HepG2 (cell line): ENCODE measurements at regions not wholly inside any gene's neighbourhood (a gene's known extent, or its start where the extent isn't known, plus 50 kb on each side); places are given as distances from the start of the nearest gene placed in this dataset.

Source experiments
- ARID5B ChIP-seq: IDR thresholded peaks from 2 replicates; pipeline ENCODE4 v1.4.0; 2020; ENCODE audit warnings: mild to moderate bottlenecking, missing genetic modification reagents
- DR1 ChIP-seq: sonication (generic); formaldehyde crosslinking; IDR thresholded peaks from 2 replicates; pipeline ENCODE4 v1.8.0; 2021; ENCODE audit warnings: mild to moderate bottlenecking, missing genetic modification reagents, inconsistent platforms
- GATAD1 ChIP-seq: IDR thresholded peaks from 2 replicates; pipeline ENCODE4 v1.6.1; 2016; ENCODE audit warnings: missing genetic modification reagents, missing compliant biosample characterization
- HCFC1 ChIP-seq: fragments of 150-350 bp; IDR thresholded peaks from 2 replicates; pipeline ENCODE4 v1.6.1; 2014; ENCODE audit warnings: low read depth, low read length
- HIVEP1 ChIP-seq: sonication (generic); formaldehyde crosslinking; IDR thresholded peaks from 2 replicates; pipeline ENCODE4 v1.4.0; 2020; ENCODE audit warnings: mild to moderate bottlenecking, missing genetic modification reagents
- NPAS2 ChIP-seq: sonication (generic); formaldehyde crosslinking; IDR thresholded peaks from 2 replicates; pipeline ENCODE4 v1.8.0; 2022; ENCODE audit warnings: mild to moderate bottlenecking, missing genetic modification reagents, borderline replicate concordance
- NR2F2 ChIP-seq: IDR thresholded peaks from 2 replicates; pipeline ENCODE4 v1.6.1; 2012; ENCODE audit warnings: low read depth, inconsistent platforms, borderline replicate concordance
- NRL ChIP-seq: sonication (generic); formaldehyde crosslinking; IDR thresholded peaks from 2 replicates; pipeline ENCODE4 v1.5.0; 2020; ENCODE audit warnings: missing genetic modification reagents, mild to moderate bottlenecking, moderate library complexity, borderline replicate concordance
- RNF2 ChIP-seq: fragments of 450-650 bp; conservative IDR thresholded peaks from 2 replicates; pipeline ENCODE4 v1.6.1; 2016; ENCODE audit warnings: low read depth
- SP140L ChIP-seq: sonication (generic); formaldehyde crosslinking; IDR thresholded peaks from 2 replicates; pipeline ENCODE4 v1.4.0; 2020; ENCODE audit warnings: missing genetic modification reagents, borderline replicate concordance
- SUZ12 ChIP-seq: fragments of 150-350 bp; IDR thresholded peaks from 2 replicates; pipeline ENCODE4 v1.6.1; 2014; ENCODE audit warnings: low read depth, low read length
- TFE3 ChIP-seq: IDR thresholded peaks from 2 replicates; pipeline ENCODE4 v1.6.1; 2016
- THAP11 ChIP-seq: IDR thresholded peaks from 2 replicates; pipeline ENCODE4 v1.6.1; 2016; ENCODE audit warnings: missing biosample characterization, missing genetic modification reagents
- U2AF1 ChIP-seq: fragments of 200-400 bp; formaldehyde crosslinking; optimal IDR thresholded peaks from 2 replicates; pipeline ENCODE3; 2017; ENCODE audit warnings: mild to moderate bottlenecking, low read depth, low read length
- ZBTB20 ChIP-seq: sonication (generic); formaldehyde crosslinking; IDR thresholded peaks from 2 replicates; pipeline ENCODE4 v1.8.1; 2023; ENCODE audit warnings: missing genetic modification reagents, low read depth, mild to moderate bottlenecking, borderline replicate concordance
- ZFP62 ChIP-seq: sonication (generic); formaldehyde crosslinking; IDR thresholded peaks from 2 replicates; pipeline ENCODE4 v1.4.0; 2020; ENCODE audit warnings: missing genetic modification reagents
- ZFX ChIP-seq: sonication (generic); formaldehyde crosslinking; IDR thresholded peaks from 2 replicates; pipeline ENCODE4 v1.4.0; 2020; ENCODE audit warnings: mild to moderate bottlenecking, low read depth, missing genetic modification reagents, moderate library complexity
- ZNF256 ChIP-seq: sonication (generic); formaldehyde crosslinking; conservative IDR thresholded peaks from 2 replicates; pipeline ENCODE4 v1.4.0; 2020; ENCODE audit warnings: missing genetic modification reagents
- ZNF576 ChIP-seq: sonication (generic); formaldehyde crosslinking; IDR thresholded peaks from 2 replicates; pipeline ENCODE4 v1.4.0; 2020; ENCODE audit warnings: mild to moderate bottlenecking, missing genetic modification reagents
- ZNF660 ChIP-seq: sonication (generic); formaldehyde crosslinking; IDR thresholded peaks from 2 replicates; pipeline ENCODE4 v1.5.1; 2020; ENCODE audit warnings: mild to moderate bottlenecking, low read depth, missing genetic modification reagents, borderline replicate concordance
- ZNF709 ChIP-seq: sonication (generic); formaldehyde crosslinking; IDR thresholded peaks from 2 replicates; pipeline ENCODE4 v1.5.0; 2020; ENCODE audit warnings: mild to moderate bottlenecking, missing genetic modification reagents
- ZNF75D ChIP-seq: sonication (generic); formaldehyde crosslinking; IDR thresholded peaks from 2 replicates; pipeline ENCODE4 v1.8.1; 2023; ENCODE audit warnings: missing genetic modification reagents, mild to moderate bottlenecking, borderline replicate concordance
- ZXDC ChIP-seq: sonication (generic); formaldehyde crosslinking; IDR thresholded peaks from 2 replicates; pipeline ENCODE4 v1.5.0; 2020; ENCODE audit warnings: mild to moderate bottlenecking, missing genetic modification reagents

- TF ChIP-seq U2AF1: peak; percentile 18
- TF ChIP-seq ZNF75D (CRISPR knock-in tag): no peak; the same call in 1 of the 2 replicates
- TF ChIP-seq ZFP62 (CRISPR knock-in tag): no peak
- TF ChIP-seq ZNF709 (CRISPR knock-in tag): peak; percentile 100
- TF ChIP-seq ZNF256 (CRISPR knock-in tag): peak; percentile 98
- no peak for TF ChIP-seq SUZ12
- peak; percentile 86 for TF ChIP-seq GATAD1 (CRISPR knock-in tag)
- peak; percentile 100 for TF ChIP-seq ZFX (CRISPR knock-in tag)
- peak; percentile 96 for TF ChIP-seq HIVEP1
- TF ChIP-seq ZBTB20 (CRISPR knock-in tag): peak; percentile 98; the same call in 1 of the 2 replicates
- peak; percentile 98 for TF ChIP-seq TFE3 (CRISPR knock-in tag)
- peak; percentile 79 for TF ChIP-seq DR1 (CRISPR knock-in tag)
- peak; percentile 96 for TF ChIP-seq ZNF576 (CRISPR knock-in tag)
- peak; percentile 97; the same call in 1 of the 2 replicates for TF ChIP-seq ZNF660 (CRISPR knock-in tag)
- peak; percentile 84 for TF ChIP-seq THAP11 (CRISPR knock-in tag)
- no peak for TF ChIP-seq ZXDC (CRISPR knock-in tag)
- TF ChIP-seq NR2F2: no peak
- TF ChIP-seq SP140L (CRISPR knock-in tag): peak; percentile 24; the same call in 1 of the 2 replicates
- peak; percentile 100 for TF ChIP-seq NRL (CRISPR knock-in tag)
- no peak for TF ChIP-seq NPAS2
- TF ChIP-seq ARID5B (CRISPR knock-in tag): peak; percentile 96
- TF ChIP-seq HCFC1: no peak
- TF ChIP-seq RNF2: peak; percentile 100
These were observed 114.4 kb downstream of the CEBPB start (continued) for GRCh38 chr20:50304923-50305635.
